HG02678 (cell line): ENCODE measurements at regions not wholly inside any gene's neighbourhood (a gene's known extent, or its start where the extent isn't known, plus 50 kb on each side); places are given as distances from the start of the nearest gene placed in this dataset.

Experiments
- ATAC-seq: cut with Tn5 transposase; IDR thresholded peaks from one replicate; pipeline ENCODE4 v1.9.1; 2021; ENCODE audit warnings: mild to moderate bottlenecking, moderate library complexity; ENCODE audit not compliant: unreplicated experiment

- no peak for ATAC-seq
Observed at GRCh38 chr12:13597837-13598236, 383.6 kb downstream of the GRIN2B start.

- no peak for ATAC-seq
Observed at GRCh38 chr12:13597166-13597565, 384.2 kb downstream of the GRIN2B start.

DNA sequence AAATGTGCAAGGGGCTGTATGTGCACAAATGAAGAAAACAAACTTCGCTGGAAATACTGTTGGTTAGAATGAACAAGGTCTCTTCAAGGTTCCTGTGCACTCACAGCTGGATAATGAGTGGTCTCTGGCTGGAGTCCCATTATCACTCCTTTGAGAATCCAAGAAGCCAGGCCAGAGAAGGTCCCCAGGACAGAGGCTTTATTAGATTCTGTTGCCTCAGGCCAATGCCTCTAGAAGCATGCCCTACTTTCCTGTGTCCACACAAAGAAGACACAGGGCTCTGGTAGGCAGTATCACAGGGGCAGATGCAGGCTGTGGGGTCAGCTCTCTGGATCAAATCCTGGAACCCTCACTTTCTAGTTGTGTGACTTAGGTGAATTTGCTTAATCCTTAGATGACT lies 384.7 kb downstream of the GRIN2B start:
- no peak for ATAC-seq

GRCh38 chr12:13595536-13596443 lies 385.6 kb downstream of the GRIN2B start:
- no peak for ATAC-seq

- no peak for ATAC-seq
Observed at GRCh38 chr12:13594731-13595514, 386.5 kb downstream of the GRIN2B start.

- no peak for ATAC-seq
Observed at GRCh38 chr12:13592063-13592942, 389.1 kb downstream of the GRIN2B start.

- ATAC-seq: no peak
Observed at GRCh38 chr12:13591488-13591887, 389.9 kb downstream of the GRIN2B start.

DNA sequence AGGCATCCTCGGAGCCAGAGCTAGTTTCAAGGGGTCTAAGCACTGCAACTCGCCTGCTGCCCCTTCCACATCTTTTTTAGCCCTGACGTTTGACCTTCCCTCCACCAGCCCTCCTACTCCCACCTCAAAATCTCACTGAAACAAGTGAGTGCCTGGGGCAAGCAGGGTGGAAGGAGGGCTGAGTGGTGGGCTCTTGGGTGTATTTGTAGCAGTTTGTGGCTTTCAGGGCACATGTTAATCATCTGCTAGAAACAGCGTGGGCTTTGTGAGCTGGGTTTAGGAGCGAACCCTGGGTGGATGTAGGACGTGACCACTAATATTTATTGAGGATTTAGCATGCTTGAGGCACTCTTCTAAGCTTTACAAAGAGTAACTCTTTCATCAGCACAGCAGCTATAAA lies 390.3 kb downstream of the GRIN2B start:
- no peak for ATAC-seq

DNA sequence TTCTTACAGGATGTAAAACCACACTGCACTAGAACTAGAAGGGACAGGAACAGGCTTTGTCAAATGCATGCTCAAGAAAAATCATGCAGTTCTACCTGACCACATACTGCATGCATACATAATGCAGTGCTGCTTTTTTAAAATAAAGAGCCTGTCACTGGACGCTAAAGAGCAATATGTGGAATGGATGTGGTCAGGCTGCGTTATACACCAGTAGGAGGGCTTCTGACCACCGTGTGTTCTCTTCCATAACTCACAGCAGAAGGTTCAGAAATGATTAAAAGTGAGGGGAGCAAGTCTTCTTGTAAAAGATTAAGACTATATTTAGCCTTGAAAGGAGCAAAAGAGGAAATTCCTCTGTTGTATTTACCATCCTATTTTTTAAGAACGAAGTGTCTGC lies 392.0 kb downstream of the EMP1 start:
- no peak for ATAC-seq

DNA sequence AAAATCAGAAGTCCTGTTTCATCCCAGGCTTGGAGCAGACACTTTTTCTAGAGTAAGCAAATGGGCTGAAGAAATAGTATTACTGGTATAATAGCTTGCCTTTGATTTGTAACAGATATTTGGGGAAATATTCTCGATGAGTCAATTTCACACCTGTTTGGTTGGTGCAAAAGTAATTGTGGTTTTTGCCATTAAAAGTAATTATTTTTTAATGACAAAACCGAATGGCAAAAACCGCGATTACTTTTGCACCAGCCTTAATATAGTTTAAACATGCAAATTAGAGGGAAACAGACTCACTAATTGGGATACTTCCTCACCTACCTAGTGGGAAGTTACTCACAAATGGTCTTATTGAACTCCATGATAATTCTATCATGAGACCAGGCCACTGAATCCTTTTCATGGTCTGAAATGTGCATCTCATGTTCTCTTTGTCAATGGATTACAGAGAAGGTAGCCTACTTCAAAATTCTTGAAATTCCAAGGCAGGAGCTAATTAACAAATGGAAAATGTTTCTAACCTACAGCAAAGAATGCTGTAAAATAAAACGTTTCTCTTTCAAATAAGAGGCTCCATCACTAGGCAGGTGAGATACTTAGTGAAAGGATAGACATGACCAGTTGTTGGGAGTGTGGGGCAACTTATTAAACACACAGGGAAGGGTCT lies 391.3 kb downstream of the EMP1 start:
- no peak for ATAC-seq

DNA sequence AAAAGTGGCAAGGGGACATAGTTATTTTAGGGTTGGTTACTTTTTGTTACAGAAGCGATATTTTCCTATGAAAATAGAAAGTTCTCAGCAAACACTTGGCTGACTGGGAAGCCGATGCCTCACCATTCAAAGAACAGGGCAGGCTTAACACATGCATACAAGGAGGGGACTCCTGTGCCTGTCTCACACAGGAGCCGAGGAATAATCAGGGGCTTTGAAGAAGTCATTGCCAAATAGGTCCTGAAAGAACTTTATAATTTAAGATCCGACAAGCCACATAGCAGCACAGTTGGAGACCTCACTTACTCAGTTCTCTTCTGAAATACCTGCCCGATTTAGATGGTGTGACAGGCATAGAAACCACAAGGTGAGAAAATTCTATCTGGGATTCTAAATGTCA lies 389.8 kb downstream of the EMP1 start:
- no peak for ATAC-seq

GRCh38 chr12:13584541-13584940 lies 388.0 kb downstream of the EMP1 start:
- ATAC-seq: no peak

DNA sequence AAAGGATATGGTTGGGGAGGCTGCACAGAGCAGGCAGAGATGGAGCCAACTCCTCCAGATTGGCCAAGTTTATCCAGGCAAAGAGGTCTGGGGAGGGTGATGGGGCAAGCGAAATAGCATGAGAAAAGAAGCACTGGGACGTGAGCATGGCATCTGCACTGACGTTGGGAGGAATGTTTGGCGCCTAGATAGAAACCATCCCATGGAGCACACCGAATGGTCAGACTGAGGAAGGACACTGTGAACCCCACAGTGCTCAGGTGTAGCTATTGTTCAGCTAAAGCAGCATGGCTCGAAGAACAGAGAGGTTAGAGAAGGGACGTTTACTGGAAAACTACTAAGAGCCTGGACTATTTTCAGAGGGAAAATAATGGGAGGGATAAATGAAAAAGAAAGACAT lies 387.1 kb downstream of the EMP1 start:
- no peak for ATAC-seq

DNA sequence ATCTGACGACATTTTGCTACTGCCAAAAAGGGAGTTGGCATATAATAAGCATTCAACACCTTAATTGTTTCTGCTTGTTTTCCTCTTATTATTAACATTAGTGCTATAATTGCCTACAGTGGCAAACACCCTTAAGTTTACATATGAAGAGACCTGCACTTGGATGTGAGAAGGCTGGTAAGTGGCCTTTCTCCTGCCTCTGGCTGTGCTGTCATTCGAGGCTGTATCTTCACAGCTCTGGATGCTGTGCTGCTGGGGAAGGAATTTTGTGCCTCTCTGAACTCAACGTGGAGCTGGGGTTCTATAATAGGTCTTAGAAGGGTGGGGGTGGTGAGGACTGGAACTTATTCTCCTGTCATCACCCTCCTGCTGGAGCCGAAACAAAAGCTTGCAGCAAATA lies 385.9 kb downstream of the EMP1 start:
- ATAC-seq: no peak

DNA sequence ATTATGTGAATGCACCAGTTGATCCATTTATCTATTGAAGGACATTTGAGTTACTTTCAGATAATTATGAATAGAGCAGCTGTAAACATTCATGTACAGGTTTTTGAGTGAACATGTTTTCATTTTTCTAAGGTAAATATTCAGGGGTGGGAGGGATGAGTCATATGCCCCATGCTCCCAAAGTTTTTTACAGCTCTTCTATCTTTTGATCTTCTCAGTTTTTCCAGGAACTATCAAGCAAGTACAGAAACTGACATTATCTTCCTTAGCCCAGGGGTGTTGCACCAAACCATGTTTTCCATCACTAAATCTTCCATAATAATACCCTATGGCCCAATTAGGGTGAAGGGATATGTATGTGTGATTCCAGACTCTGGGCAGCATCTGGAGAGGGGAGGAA lies 384.5 kb downstream of the EMP1 start:
- no peak for ATAC-seq

DNA sequence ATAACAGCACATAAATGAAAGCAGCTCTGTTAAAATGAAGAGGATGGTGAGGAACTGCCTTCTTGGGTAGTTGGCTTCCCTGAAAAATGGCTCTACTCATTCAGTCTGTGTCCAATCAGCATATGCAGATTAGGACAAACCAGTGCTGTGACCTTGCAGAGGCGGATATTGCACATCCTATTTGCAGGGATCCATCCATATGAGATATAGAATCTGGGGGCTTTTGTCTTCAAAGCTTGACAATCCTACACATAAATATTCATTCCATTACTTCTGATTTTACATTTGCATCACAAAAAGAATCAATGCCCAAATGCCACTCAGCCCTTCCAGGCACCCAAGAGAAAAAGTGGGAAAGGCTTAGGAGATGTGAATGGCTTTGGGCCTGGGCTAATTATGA lies 383.7 kb downstream of the EMP1 start:
- no peak for ATAC-seq

GRCh38 chr12:13576935-13577500 lies 380.5 kb downstream of the EMP1 start:
- ATAC-seq: no peak

DNA sequence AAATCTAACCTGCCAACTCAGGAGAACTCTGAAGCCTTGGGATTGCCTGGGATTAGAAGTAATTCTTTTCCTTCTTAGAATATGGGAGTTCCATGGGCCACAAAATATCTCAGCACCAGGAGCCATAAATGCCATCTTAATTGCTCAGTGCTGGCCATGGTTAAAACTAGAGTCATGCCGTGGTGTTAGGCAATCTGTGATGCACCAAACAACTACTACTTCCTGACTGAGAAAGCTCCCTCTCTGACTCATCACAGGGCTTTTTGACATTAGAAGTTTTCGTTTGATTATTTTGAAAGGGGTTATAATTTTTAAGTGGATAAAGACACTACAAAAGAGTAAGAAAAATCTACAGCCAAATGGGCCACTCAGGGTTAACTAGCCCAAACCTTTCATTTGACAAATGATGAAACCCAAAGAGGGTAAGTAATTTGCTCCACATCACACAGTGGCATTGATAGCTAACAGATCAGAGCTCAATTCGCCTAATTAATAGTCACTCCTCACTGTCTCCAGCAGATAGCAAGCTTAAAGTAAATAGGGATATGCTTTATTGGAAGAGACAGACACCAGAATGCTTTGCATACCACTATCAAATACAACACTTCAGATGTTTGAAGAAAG lies 377.3 kb downstream of the EMP1 start:
- ATAC-seq: no peak

GRCh38 chr12:13571035-13571434 lies 374.5 kb downstream of the EMP1 start:
- ATAC-seq: no peak
